SH-SY5Y (cell line): ENCODE measurements at regions not wholly inside any gene's neighbourhood (a gene's known extent, or its start where the extent isn't known, plus 50 kb on each side); places are given as distances from the start of the nearest gene placed in this dataset.

ENCODE experiments used
- GATA2 ChIP-seq: IDR thresholded peaks from 2 replicates; pipeline ENCODE4 v1.6.1; 2011; ENCODE audit warnings: mild to moderate bottlenecking, low read depth, low read length
- GATA3 ChIP-seq: IDR thresholded peaks from 2 replicates; pipeline ENCODE4 v1.6.1; 2011; ENCODE audit warnings: low read depth, mild to moderate bottlenecking, low read length, moderate library complexity

DNA sequence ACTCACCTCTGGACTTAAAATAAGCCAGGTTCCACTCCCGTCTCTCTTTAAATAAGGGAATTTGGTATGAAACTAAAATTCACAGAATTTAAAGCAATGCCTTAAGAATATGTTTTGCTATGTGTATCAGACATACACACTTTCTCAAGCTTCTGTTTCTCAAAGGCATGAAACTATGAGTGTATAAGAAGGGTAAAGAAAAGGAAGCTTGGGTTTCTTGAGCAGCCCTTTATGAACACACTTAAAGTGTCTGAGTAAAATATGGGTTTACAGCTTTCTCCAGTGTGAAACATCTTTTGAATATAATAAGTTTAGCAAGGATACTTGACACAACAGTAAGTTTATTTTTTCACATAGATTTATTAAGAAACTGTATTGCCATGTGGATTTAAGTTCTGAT, 370.5 kb downstream of the TMA16 start:
- TF ChIP-seq GATA3 = no peak
- TF ChIP-seq GATA2 = no peak
